GM12878 (cell line): ENCODE measurements at regions not wholly inside any gene's neighbourhood (a gene's known extent, or its start where the extent isn't known, plus 50 kb on each side); places are given as distances from the start of the nearest gene placed in this dataset.

Experiments used
- CBX5 ChIP-seq: sonication (generic); IDR thresholded peaks from 2 replicates; pipeline ENCODE4 v1.6.1; 2016; ENCODE audit warnings: low read depth, moderate library complexity, mild to moderate bottlenecking, inconsistent platforms
- CHD4 ChIP-seq: fragments of 200-600 bp; sonication (generic); IDR thresholded peaks from 2 replicates; pipeline ENCODE4 v1.6.1; 2016; ENCODE audit warnings: mild to moderate bottlenecking
- GATAD2B ChIP-seq: fragments of 450-650 bp; conservative IDR thresholded peaks from 2 replicates; pipeline ENCODE4 v1.6.1; 2017; ENCODE audit warnings: low read depth, mild to moderate bottlenecking, moderate library complexity
- IKZF2 ChIP-seq, 2 experiments: fragments of 450-650 bp; IDR thresholded peaks; 2 replicates each; pipeline ENCODE4 v1.6.1; 2017; ENCODE audit warnings: mild to moderate bottlenecking in 2 of 2, moderate library complexity in 2 of 2
- MEF2B ChIP-seq: fragments of 450-650 bp; IDR thresholded peaks from 2 replicates; pipeline ENCODE4 v1.6.1; 2018; ENCODE audit warnings: mild to moderate bottlenecking, moderate library complexity; ENCODE audit not compliant: partially characterized antibody, poor library complexity, severe bottlenecking
- MLLT1 ChIP-seq: fragments of 450-650 bp; IDR thresholded peaks from 2 replicates; pipeline ENCODE4 v1.6.1; 2016; ENCODE audit warnings: mild to moderate bottlenecking
- MTA2 ChIP-seq: fragments of 450-650 bp; IDR thresholded peaks from 2 replicates; pipeline ENCODE4 v1.6.1; 2016; ENCODE audit warnings: low read depth, mild to moderate bottlenecking, moderate library complexity
- NR2F1 ChIP-seq: fragments of 450-650 bp; conservative IDR thresholded peaks from 2 replicates; pipeline ENCODE4 v1.6.1; 2017; ENCODE audit warnings: mild to moderate bottlenecking
- PRDM15 ChIP-seq: fragments of 450-650 bp; formaldehyde crosslinking; IDR thresholded peaks from 2 replicates; pipeline ENCODE4 v1.4.0; 2020; ENCODE audit warnings: mild to moderate bottlenecking, moderate library complexity
- SMARCA5 ChIP-seq: fragments of 450-650 bp; IDR thresholded peaks from 2 replicates; pipeline ENCODE4 v1.6.1; 2017; ENCODE audit warnings: mild to moderate bottlenecking
- TF ChIP-seq, protein P1 (sequence below): fragments of 450-650 bp; IDR thresholded peaks from 2 replicates; pipeline ENCODE4 v1.6.1; 2017; ENCODE audit warnings: mild to moderate bottlenecking, low read depth, inconsistent platforms; ENCODE audit not compliant: poor library complexity, severe bottlenecking
- TF ChIP-seq, protein P2 (sequence below): fragments of 450-650 bp; IDR thresholded peaks from 2 replicates; pipeline ENCODE4 v1.6.1; 2017; ENCODE audit warnings: low read depth, mild to moderate bottlenecking, moderate library complexity

DNA sequence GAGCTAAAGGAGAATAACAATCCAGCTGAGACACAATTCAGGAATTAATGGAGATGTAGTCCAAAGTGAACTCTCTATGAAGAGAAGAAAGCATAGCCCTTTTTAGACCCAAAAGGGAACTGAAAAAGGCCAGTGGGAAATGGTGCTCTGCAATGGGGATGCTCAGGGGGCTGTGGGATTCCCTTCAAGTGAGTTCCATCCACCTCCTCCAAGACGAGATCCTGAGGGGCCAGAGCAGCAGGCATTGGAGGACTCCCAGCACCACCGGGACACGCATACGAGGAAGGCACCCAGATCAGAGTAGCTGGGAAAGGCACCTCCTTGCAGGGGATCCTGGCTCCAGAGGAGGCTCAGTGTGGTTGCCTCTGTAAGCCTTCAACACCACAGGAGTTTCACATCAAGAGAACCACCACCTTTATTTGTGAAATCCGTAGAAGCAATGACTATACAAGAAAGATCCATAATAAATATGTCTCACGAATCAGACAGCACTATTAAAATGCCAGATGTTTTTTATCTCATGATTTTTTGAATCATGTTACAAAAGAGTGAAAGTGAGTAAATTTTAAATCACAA, 288.2 kb downstream of the MED10 start (continued):
- TF ChIP-seq MLLT1 (0 out of 2 replicates have a peak, but pooled peaks have one; percentile 28), MTA2 (peak; percentile 24; the same call in 1 of the 2 replicates), PRDM15 (no peak), CBX5 (no peak), CHD4 (no peak), IKZF2 (IDR thresholded peaks at IDR 0.05) (peak; percentile 61 to 74; a peak in 3 of 4 replicates), SMARCA5 (no peak), NR2F1 (no peak), GATAD2B (no peak), MEF2B (peak; percentile 42)
- TF ChIP-seq, protein P1, sequence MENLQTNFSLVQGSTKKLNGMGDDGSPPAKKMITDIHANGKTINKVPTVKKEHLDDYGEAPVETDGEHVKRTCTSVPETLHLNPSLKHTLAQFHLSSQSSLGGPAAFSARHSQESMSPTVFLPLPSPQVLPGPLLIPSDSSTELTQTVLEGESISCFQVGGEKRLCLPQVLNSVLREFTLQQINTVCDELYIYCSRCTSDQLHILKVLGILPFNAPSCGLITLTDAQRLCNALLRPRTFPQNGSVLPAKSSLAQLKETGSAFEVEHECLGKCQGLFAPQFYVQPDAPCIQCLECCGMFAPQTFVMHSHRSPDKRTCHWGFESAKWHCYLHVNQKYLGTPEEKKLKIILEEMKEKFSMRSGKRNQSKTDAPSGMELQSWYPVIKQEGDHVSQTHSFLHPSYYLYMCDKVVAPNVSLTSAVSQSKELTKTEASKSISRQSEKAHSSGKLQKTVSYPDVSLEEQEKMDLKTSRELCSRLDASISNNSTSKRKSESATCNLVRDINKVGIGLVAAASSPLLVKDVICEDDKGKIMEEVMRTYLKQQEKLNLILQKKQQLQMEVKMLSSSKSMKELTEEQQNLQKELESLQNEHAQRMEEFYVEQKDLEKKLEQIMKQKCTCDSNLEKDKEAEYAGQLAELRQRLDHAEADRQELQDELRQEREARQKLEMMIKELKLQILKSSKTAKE, result no peak
- TF ChIP-seq, protein P2, sequence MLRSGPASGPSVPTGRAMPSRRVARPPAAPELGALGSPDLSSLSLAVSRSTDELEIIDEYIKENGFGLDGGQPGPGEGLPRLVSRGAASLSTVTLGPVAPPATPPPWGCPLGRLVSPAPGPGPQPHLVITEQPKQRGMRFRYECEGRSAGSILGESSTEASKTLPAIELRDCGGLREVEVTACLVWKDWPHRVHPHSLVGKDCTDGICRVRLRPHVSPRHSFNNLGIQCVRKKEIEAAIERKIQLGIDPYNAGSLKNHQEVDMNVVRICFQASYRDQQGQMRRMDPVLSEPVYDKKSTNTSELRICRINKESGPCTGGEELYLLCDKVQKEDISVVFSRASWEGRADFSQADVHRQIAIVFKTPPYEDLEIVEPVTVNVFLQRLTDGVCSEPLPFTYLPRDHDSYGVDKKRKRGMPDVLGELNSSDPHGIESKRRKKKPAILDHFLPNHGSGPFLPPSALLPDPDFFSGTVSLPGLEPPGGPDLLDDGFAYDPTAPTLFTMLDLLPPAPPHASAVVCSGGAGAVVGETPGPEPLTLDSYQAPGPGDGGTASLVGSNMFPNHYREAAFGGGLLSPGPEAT, result 0 out of 2 replicates have a peak, but pooled peaks have one; percentile 47
- TF ChIP-seq, all 136 proteins: peak for 8
